ENCODE measurements at regions not wholly inside any gene's neighbourhood (a gene's known extent, or its start where the extent isn't known, plus 50 kb on each side); places are given as distances from the start of the nearest gene placed in this dataset.

- TF ChIP-seq ZBTB2 (CRISPR knock-in tag; IDR thresholded peaks at IDR 0.05; ENCODE audit: low read depth) (no peak), ZBTB4 (CRISPR knock-in tag; IDR thresholded peaks at IDR 0.05; ENCODE audit: borderline replicate concordance) (no peak), ARID2 (CRISPR knock-in tag; IDR thresholded peaks at IDR 0.05; ENCODE audit: borderline replicate concordance) (0 out of 2 replicates have a peak, but pooled peaks have one; percentile 45), HES4 (CRISPR knock-in tag; IDR thresholded peaks at IDR 0.05; ENCODE audit: borderline replicate concordance) (no peak), POLR2A (IDR thresholded peaks at IDR 0.05; ENCODE audit: insufficient read depth in 1 of 2, low read depth in 2 of 2, low read length in 2 of 2) (no peak), KDM1A (CRISPR knock-in tag; IDR thresholded peaks at IDR 0.05) (no peak), ZNF652 (CRISPR knock-in tag; IDR thresholded peaks at IDR 0.05; ENCODE audit: borderline replicate concordance, low read depth) (peak; percentile 93), FOXJ3 (CRISPR knock-in tag; IDR thresholded peaks at IDR 0.05; ENCODE audit: borderline replicate concordance) (no peak), PBX2 (CRISPR knock-in tag; IDR thresholded peaks at IDR 0.05) (no peak), ZNF546 (CRISPR knock-in tag; conservative IDR thresholded peaks at IDR 0.05) (no peak), ZNF605 (CRISPR knock-in tag; IDR thresholded peaks at IDR 0.05) (no peak), NFKBIZ (CRISPR knock-in tag; IDR thresholded peaks at IDR 0.05) (no peak), ZBTB7A (CRISPR knock-in tag; IDR thresholded peaks at IDR 0.05) (no peak), ZNF782 (CRISPR knock-in tag; IDR thresholded peaks at IDR 0.05; ENCODE audit: borderline replicate concordance) (no peak), CHD4 (IDR thresholded peaks at IDR 0.05; ENCODE audit: borderline replicate concordance, low read length) (no peak), BCL3 (CRISPR knock-in tag; IDR thresholded peaks at IDR 0.05) (no peak), ZNF704 (CRISPR knock-in tag; IDR thresholded peaks at IDR 0.05; ENCODE audit: borderline replicate concordance) (no peak), ZNF737 (CRISPR knock-in tag; IDR thresholded peaks at IDR 0.05; ENCODE audit: borderline replicate concordance) (no peak), ZKSCAN1 (IDR thresholded peaks at IDR 0.05; ENCODE audit: low read length) (no peak), PCBP1 (IDR thresholded peaks at IDR 0.05; ENCODE audit: borderline replicate concordance, low read depth, low read length) (no peak), TARDBP (CRISPR knock-in tag; IDR thresholded peaks at IDR 0.05) (peak; percentile 51; the same call in 1 of the 2 replicates), FOXA3 (CRISPR knock-in tag; IDR thresholded peaks at IDR 0.05) (no peak), SKI (IDR thresholded peaks at IDR 0.05; ENCODE audit: partially characterized antibody) (no peak)
Observed at GRCh38 chr3:124636101-124636862, 94.0 kb upstream of the UMPS start (continued).

Measured in HepG2 (cell line).